ENCODE measurements at regions not wholly inside any gene's neighbourhood (a gene's known extent, or its start where the extent isn't known, plus 50 kb on each side); places are given as distances from the start of the nearest gene placed in this dataset.

GRCh38 chr4:151610229-151610628 lies 150.6 kb downstream of the GATB start:
- Histone ChIP-seq H3K9me3 (no peaks in the 10 kb centered on the region), H3K4me1 (no peaks in the 10 kb centered on the region), H3K27ac (no peak overlapping the region), H3K27me3 (no peaks in the 10 kb centered on the region), H3K36me3 (no peaks in the 10 kb centered on the region), H3K4me3 (no peak overlapping the region)
- no peak for DNase-seq (ENCODE audit: low spot score in 2 of 2)
- TF ChIP-seq EP300 (IDR thresholded peaks at IDR 0.05) = no peak
- no peak for TF ChIP-seq POLR2A (IDR thresholded peaks at IDR 0.05)
- TF ChIP-seq CTCF (IDR thresholded peaks at IDR 0.05) = no peak
- no peak for TF ChIP-seq POLR2AphosphoS5 (IDR thresholded peaks at IDR 0.05)

- Histone ChIP-seq H3K27me3 (no peaks in the 10 kb centered on the region), H3K4me3 (no peak overlapping the region), H3K36me3 (no peaks in the 10 kb centered on the region), H3K4me1 (no peaks in the 10 kb centered on the region), H3K27ac (no peak overlapping the region), H3K9me3 (no peaks in the 10 kb centered on the region)
- no peak for DNase-seq (ENCODE audit: low spot score in 2 of 2)
- TF ChIP-seq CTCF (IDR thresholded peaks at IDR 0.05) (no peak), EP300 (IDR thresholded peaks at IDR 0.05) (no peak), POLR2A (IDR thresholded peaks at IDR 0.05) (no peak), POLR2AphosphoS5 (IDR thresholded peaks at IDR 0.05) (no peak)
Measured at GRCh38 chr4:151611960-151612359, 148.8 kb downstream of the GATB start.

GRCh38 chr4:151613290-151613689 lies 147.5 kb downstream of the GATB start:
- Histone ChIP-seq H3K4me3 (no peak overlapping the region), H3K9me3 (no peaks in the 10 kb centered on the region), H3K4me1 (no peaks in the 10 kb centered on the region), H3K27me3 (no peaks in the 10 kb centered on the region), H3K27ac (no peak overlapping the region), H3K36me3 (no peaks in the 10 kb centered on the region)
- no peak for TF ChIP-seq POLR2A (IDR thresholded peaks at IDR 0.05)
- no peak for TF ChIP-seq CTCF (IDR thresholded peaks at IDR 0.05)
- TF ChIP-seq POLR2AphosphoS5 (IDR thresholded peaks at IDR 0.05) = no peak
- TF ChIP-seq EP300 (IDR thresholded peaks at IDR 0.05) = no peak
- DNase-seq (ENCODE audit: low spot score in 2 of 2) = no peak
- 88% methylated on average over 3 of the region's 3 CpGs for WGBS

GRCh38 chr4:151614561-151614960 lies 146.2 kb downstream of the GATB start:
- Histone ChIP-seq H3K36me3 (no peaks in the 10 kb centered on the region), H3K4me3 (no peak overlapping the region), H3K4me1 (no peaks in the 10 kb centered on the region), H3K27me3 (no peaks in the 10 kb centered on the region), H3K9me3 (no peaks in the 10 kb centered on the region), H3K27ac (no peak overlapping the region)
- TF ChIP-seq CTCF (IDR thresholded peaks at IDR 0.05) (no peak), POLR2A (IDR thresholded peaks at IDR 0.05) (no peak), EP300 (IDR thresholded peaks at IDR 0.05) (no peak)
- 58% methylated on average over 2 of the region's 2 CpGs for WGBS
- no peak for DNase-seq (ENCODE audit: low spot score in 2 of 2)

- Histone ChIP-seq H3K9me3 (no peaks in the 10 kb centered on the region), H3K36me3 (no peaks in the 10 kb centered on the region), H3K4me1 (no peaks in the 10 kb centered on the region), H3K4me3 (no peak overlapping the region), H3K27ac (no peak overlapping the region), H3K27me3 (no peaks in the 10 kb centered on the region)
- WGBS = 98% methylated on average over 2 of the region's 2 CpGs
- DNase-seq (ENCODE audit: low spot score in 2 of 2) = no peak
- TF ChIP-seq POLR2AphosphoS5 (IDR thresholded peaks at IDR 0.05) = no peak
- no peak for TF ChIP-seq CTCF (IDR thresholded peaks at IDR 0.05)
- TF ChIP-seq POLR2A (IDR thresholded peaks at IDR 0.05) = no peak
- no peak for TF ChIP-seq EP300 (IDR thresholded peaks at IDR 0.05)
Measured at GRCh38 chr4:151618858-151619257, 141.9 kb downstream of the GATB start.

Measured in suprapubic skin (tissue), 4 donors.